Umbilical cord (tissue), 1 donor: ENCODE measurements at regions not wholly inside any gene's neighbourhood (a gene's known extent, or its start where the extent isn't known, plus 50 kb on each side); places are given as distances from the start of the nearest gene placed in this dataset.
"Not testable (repeated sequence)": the region's sequence is repeated elsewhere in the genome, so short reads cannot be mapped to it uniquely, and the experiment has no call there.

Experiments used
- DNase-seq: peaks from one replicate; pipeline ENCODE4 v3.0.0-alpha.2; 2015; ENCODE audit warnings: low spot score

DNA sequence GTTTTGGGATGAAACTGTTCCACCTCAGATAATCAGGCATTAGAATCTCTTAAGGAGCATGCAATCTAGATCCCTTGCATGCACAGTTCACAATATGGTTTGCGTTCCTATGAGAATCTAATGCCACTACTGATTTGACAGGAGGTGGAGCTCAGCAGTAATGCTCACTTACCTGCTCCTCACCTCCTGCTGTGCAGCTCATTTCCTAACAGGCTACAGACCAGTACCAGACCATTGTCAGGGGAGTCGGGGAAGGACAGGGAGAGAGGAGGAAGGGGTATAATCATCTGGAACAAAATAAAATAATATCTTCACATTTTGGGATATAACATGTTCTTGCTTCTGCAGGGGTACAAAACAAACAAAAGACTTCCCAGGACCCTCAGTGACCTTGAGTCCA lies 532.0 kb upstream of the FSHR start:
- no peak for DNase-seq

DNA sequence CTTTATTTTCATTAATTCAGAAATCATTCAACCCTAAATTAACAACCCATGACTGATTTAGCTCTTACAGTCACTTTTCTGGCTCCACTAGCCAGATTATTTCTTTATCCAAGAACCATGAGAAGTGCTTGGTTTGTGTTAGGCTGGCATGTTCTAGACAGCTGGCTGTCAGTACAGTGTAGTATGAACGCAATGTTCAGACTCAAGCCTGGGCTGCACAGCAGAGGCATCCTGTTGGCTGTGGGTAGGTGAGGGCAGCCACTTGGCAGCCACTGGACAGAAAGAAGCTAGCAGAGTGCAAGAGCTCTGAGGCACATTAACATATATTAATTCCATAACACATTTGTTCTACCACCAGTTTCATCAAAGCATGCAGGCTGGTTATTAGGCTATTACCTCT lies 522.9 kb upstream of the FSHR start:
- no peak for DNase-seq

DNA sequence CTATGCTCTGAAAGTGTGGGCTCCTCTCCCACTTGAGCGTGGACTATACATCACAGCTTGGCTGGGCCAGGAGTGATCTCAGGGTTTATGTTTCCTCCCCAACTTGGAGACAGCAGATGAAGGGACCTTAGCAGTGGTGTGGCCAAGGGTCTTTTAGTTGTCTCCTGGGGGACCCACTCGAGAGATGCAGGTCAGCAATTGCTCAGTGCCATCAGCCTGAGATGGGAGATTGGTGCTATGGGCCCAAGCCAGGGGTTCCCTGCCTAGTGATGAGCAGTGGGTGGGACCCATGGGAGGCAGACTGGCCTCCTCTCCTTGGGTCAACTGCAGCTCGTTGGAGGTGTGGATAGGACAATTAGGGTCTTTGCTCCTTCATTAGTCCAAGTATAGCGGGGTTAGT lies 510.5 kb upstream of the FSHR start:
- no peak for DNase-seq

DNA sequence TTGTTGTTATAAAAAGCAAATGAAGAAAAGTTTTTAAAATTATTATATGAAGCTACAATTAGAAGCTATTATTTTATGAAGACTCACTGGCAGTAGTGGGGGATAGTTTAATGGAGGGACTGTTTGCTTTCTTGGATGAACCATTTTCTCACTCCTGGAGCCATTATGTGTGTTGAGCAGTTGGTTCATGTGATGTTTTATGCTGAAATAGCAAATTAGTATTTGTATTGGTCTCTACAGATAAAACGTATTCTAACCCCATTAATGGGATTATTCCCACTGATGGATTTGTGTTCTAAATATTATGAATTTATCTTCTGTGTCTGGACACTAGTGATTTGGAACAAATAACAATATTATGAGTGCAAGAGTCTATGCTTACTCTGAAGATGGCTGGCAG lies 507.5 kb upstream of the FSHR start:
- no peak for DNase-seq

DNA sequence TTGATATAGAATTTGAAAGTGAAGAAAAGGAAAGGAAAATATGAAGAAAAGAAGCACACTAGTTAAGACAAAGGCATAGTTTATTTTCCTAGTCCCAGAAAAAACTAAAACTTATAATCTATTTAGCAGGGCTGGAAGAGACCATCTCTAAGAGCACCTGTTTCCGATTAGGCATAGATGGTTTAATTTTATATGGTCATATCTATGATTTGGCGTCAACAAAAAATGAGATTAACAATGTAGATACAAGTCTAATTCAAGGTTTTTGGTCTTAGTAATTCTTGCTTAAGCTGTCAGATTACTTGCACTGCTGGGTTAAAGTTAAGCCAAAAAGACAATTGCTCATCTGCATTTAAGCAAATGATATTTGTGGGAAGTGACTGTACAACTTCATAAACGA lies 502.5 kb upstream of the FSHR start:
- DNase-seq: no peak

DNA sequence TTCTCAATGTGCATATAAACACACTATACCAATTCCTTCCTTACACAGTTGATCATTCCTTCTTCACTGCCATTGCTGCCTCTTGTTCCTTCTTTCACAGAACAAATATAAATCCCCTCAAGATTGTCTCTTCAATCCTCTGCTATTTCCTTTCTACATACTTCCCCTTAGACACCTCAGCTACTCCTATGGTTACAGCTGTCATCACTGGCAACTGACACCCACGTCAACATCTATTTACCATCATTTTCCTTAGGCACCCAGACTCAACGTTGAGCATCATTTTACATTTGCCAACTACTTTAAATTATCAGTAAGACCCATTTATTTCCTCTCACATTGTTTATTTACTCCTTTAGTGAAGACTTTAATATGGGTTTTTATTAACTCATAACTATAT lies 488.8 kb upstream of the FSHR start:
- DNase-seq: no peak

DNA sequence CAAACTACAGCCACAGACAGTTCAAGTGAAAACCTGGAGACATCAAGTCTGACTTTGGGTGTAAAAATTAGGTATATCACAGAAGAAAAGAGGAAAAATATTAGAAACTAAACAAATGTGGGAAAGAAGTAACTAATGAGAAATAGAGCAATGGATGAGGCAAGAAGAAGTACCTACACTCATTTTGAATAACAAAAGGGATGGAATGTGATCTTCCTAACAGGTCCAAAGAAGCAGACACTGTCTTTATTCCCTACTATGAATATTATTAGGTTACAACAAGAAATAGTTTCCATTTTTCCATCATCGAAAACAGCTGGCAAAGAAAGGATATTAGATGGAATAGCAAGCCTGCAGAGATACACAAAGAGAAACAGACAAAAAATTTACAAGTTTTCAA lies 486.3 kb upstream of the FSHR start:
- DNase-seq: no peak

DNA sequence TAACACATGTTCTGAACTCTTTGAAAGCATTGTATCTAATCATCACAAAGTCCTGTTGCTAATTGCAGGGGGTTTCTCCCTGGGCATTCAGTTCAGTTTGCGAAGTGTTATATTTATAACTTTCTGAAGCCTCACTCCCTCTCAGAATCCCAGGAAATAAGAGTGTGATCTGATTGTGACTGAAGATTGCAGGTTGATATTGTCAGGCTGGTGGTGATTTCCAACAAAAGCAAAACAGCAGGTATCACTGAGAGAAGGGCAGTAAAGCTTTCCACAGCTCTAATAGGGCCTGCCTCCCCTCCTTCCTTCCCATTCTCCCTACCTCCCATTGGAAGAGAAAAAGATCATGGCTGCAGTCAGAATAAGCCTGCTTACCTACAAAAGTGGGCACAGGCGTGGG lies 466.7 kb upstream of the FSHR start:
- no peak for DNase-seq

DNA sequence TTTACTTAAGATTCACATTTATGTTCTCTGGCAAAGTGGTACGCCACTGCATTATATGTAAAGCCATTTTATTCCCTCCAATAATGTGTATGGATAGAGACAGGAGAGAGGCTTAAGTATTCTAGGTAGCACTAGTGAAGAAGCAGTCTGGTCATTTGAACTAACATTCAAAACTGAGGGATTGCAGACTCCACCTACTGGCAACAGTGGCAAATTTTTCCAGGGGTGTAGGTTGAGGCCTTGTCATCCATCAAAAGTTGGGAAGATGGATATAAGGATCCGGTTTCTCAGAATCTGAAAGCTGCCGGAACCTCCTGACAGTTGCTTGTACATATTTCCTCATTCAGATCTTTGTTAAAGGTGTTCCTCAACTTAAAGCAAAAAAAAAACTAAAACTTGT lies 465.5 kb upstream of the FSHR start:
- no peak for DNase-seq

DNA sequence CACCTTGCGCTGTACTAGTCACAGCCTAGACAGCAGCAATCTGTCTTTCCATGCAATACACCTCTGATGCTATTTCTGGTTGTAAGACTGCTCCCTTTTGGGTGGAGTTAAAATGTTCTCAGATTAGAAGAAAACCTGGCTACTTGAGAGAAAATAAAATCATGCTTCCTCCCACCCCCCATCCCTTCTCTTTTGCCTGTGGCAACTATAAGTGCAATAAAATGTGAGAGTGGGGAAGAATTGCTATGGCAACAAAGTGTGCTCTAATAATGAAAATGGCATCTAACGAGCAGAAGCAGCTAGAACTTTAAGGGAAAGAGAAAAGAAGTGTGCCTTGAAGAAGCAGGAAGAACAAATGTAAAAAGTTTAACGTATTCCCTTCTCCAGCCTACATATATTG lies 464.2 kb upstream of the FSHR start:
- DNase-seq: no peak

DNA sequence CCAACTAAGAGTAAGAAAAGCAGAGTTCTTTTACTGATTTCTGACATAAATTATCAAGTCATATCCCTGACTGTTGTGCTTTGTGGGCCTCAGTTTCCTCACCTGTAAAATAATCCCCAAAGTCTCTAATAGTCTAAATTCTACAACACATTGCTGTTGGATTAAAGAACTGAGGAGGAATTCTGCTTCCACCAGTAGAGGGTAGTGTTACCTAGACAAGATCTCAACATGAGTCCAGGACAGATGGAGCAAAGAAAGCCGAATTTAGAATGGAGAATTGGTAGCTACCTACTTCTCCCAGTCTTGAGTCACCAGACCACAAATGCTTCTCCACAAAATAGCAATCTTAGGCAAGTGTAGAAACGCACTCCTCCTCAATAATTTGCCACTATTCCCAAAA lies 462.5 kb upstream of the FSHR start:
- DNase-seq: peak; percentile 54

DNA sequence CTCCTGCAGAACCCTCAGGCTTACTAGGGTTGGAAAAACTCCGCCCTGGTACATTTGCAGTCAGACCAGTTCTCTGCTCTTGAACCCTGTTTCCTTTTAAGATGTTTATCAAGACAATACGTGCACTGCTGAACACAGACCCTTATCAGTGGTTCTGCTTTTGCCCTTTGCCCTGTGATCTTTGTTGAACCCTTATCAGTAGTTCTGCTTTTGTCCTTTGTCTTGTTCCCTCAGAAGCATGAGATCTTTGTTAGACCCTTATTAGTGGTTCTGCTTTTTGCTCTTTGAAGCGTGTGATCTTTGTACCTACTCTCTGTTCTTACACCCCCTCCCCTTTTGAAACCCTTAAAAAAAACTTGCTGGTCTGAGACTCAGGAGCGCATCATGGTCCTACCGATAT lies 457.5 kb upstream of the FSHR start:
- DNase-seq: not testable (repeated sequence)

DNA sequence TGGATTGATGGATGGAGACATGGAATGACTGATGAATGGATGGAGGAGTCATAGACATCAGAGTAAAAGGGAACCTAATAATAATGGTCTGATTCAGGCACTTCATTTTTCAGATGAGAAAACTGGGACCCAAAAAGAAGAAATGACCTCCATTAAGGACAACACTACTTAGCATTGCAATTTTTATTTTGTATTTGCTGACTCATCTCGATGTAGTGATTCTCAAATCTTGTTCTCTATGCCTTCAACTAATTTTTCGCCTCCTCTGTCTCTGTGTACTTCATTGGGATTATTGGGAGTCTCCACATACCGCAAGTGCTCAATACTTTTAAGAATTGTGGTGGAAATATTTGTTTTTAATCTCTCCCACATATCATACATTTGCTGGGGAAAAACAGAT lies 446.2 kb upstream of the FSHR start:
- no peak for DNase-seq

DNA sequence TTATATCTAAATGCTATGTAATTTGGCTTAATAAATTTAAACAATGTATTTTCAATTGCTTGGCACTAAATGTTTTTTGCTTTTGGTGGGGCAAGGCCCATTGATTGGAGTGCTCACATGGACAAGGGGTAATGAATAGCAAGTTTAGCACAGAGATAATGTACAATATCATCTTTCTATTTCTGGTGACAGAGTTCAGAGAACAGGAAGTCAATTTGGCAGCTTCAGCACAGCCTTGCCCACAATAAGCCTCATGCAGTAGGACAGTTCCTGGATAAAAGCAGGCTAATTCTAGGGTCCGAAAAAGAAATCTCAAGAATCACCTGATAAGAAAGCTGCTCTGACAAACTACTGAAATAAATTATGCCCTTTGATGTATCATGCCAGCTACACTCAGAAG lies 443.9 kb upstream of the FSHR start:
- DNase-seq: peak; percentile 10

DNA sequence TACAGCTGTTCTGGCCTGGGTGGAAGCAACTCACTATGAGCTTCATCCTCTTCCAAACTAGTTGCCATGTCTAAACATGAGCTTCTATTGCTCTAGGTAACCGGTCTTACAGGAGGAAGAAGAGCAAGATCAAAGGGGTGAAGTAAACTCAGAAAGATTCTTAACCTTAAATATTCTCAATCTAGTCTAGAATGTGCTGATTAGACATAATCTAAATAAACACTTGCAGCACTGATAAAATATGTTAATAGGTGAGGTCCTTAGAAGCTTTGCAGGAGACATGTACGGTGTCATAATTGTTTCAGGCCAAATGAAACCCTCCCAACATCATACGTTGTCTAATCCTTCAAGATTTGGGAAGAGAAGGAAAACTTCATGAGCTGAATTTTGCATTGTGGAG lies 431.6 kb upstream of the FSHR start:
- no peak for DNase-seq

DNA sequence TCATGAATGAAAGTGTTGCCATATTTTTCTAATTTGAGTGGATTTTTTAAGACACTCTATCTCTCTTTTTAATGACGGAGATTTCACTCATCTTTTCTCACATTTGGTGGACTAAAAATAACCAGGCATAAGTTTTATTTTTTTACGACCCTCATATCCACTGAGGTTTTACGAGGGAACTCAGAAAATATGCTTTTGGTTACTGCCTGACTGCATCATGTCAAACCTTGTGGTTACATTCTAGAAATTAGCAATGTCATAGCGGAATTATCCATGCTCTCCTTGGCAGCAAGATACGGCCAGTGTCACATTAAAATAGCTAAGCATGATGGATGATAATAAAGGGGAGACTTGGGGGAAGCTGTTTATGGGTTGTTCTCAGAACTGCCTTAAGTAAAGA lies 428.6 kb upstream of the FSHR start:
- peak; percentile 91 for DNase-seq

DNA sequence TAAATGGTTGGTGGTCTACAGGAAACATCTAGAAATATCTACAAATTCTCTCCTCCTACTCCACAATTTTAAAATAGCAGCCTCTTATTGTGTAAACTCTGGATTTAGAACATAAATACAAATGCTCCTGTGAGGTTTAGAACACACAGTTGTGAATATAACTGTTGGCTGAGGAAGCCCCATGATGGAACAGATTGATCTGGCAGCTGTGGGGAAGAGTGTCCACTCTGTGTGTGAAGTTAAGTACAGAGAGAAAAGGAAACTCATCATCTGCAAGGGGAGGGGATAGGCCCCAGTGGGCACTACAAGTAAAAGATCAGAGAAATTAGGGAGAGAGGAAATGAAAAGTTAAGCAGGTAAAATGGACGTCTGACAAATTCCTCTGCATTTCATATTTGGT lies 422.7 kb upstream of the FSHR start:
- DNase-seq: no peak

DNA sequence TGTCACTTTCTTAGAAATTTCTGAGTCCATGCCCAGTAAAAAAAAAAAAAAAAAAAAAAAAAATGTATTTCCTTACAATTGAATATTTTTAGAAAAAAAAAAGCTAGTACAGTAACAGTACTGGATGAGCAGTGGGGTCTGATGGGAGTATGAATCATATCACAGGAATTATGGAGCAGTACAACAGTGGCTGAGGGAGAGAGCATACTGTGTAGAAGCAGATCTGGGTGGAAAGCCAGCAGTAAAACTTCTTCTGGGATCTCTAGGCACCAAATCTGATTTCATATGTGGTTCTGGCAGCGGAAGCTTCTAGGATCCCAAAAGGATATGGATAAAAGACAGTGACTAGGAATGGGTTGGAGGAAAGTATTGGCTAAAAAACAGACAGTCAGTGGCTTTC lies 414.9 kb upstream of the FSHR start:
- peak; percentile 84 for DNase-seq

DNA sequence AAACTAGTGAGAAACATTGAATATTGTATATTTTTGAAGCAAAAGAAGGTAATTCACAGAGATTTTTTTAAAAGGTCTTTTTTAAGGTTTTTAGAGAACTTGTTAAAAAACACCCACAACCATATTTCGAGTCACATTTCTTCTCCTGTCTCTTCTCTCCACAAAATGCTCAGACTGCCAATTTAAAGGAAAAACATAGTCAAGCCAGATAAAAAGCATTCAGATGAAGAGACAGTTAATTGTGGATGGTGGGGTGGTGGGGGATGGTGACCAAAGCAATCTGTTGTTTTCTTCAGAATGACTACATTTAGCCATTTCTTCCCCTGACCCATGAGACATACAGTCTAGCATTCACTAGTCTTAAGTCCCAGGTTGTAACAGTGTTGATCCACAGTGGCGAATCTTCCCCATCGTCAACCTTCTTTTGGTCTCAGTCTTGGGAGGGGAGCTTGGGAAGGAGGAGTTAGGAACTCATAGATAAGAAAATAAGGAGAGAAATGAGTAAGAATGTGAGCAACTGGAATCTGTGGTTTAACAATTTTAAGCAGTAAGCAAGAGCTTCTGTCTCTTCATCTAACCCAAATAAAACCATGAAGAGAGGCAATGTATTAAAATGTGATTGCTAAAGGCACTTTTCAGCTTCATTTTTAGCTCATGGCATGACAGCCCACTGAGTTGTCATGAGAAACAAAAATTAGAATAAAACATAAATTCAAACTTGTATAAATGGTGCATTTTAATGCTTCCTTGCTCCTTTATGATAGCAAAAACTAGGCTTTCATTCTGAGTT lies 413.7 kb upstream of the FSHR start:
- DNase-seq: no peak

DNA sequence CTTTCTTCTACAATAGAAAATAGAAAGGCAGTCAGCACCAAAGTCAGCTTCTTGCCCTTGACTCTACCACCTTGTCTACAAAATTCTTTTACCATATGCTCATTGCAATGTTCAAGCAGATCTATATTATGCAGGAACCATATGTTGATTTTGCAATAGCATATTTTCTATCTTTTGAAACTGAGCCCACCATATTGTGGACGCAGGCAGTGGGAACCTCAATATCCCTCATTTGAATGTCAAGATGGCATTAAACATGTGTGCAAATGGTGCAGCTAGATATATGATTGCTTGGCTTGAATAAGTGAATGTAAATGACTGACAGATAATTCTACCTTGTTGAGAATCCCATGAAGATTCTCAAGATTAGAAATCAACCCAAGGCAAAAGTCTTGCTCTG lies 412.7 kb upstream of the FSHR start:
- no peak for DNase-seq

DNA sequence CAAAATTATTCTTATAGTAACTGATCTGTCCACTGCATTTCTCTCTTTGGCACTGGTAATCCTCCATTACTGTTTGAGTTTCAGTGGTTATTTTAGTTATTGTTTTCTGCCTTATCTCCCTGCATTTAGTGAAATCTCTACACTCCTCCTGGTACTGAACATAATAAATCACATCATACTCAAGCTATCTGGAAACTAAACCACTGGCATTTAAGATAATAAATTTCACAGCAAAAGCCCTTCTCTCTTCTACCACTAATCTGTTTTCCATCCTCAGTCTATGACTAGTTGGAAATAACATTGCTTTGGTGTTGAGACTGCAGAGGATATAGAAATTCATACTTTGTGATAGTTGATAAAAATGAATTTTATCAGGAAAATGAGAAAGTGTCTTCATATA lies 399.3 kb upstream of the FSHR start:
- peak; percentile 92 for DNase-seq

DNA sequence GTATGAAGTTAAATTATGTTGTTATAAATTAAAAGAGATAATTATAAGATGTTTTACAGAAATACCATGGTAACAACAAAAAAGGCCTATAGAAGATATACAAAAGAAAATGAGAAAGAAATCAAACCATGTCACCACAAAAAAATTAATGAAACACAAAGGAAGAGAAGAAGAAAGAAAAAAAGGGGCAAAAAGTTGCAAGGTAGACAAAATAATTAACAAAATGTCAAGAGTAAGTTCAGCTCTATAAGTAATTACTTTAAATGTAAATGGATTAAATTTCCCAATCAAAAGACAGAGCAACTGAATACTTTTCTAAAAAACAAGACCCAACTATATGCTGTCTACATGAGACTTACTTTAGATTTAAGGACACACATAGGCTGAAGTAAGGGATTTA lies 378.4 kb upstream of the FSHR start:
- no peak for DNase-seq

DNA sequence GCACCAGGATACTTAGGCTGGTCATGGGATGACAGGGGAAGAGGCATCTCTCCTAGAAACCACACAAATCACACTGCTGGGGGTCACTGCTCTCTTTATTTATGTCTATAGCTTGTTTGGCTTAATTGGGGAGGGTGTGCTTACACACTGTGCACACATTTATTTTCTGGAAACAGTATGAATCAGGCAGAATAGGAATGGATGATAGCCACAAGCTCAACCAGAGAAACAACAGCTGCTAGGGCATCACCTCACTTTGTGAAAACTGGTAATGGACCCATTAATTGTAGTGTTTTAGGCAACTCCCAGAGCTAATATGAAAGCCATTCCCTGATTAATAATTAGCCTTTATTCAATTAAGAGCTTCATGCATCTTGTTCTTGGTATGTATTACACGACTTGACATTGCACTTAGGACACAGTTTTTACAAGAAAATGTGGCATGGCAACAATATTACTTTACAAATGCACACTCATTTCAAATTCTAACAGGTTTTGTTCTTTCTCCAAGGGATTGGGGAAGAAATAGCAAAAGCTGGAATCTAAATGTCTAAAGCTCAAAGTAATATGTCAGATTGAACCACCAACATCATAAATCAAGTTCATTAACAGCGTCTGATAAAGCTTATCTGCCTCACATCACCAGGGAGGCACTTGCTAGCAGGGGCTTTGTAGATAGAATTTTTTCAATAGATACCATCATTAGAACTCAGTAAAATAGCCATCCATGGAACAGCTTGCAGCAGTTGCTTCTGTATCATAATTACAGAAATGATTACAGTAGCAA lies 361.9 kb upstream of the FSHR start:
- peak; percentile 5 for DNase-seq
